GM13976 (cell line): ENCODE measurements at regions not wholly inside any gene's neighbourhood (a gene's known extent, or its start where the extent isn't known, plus 50 kb on each side); places are given as distances from the start of the nearest gene placed in this dataset.

Source experiments
- DNase-seq: peaks from one replicate; pipeline ENCODE4 v3.0.0; 2012; ENCODE audit warnings: low spot score
- in situ Hi-C: fragments of 300-500 bp; cut with MboI; formaldehyde crosslinking; loops from one replicate; pipeline ENCODE4 v1.12.0; 2022; ENCODE audit warnings: low sequenced_read_pairs, mixed read lengths, inconsistent platforms; ENCODE audit not compliant: unreplicated experiment
- TF ChIP-seq, protein P1 (sequence below): IDR thresholded peaks from 2 replicates; pipeline ENCODE4 v1.5.1; 2012; ENCODE audit warnings: borderline replicate concordance, mild to moderate bottlenecking; ENCODE audit not compliant: insufficient read depth; ENCODE audit errors: extremely low read depth, missing control alignments, control extremely low read depth

DNA sequence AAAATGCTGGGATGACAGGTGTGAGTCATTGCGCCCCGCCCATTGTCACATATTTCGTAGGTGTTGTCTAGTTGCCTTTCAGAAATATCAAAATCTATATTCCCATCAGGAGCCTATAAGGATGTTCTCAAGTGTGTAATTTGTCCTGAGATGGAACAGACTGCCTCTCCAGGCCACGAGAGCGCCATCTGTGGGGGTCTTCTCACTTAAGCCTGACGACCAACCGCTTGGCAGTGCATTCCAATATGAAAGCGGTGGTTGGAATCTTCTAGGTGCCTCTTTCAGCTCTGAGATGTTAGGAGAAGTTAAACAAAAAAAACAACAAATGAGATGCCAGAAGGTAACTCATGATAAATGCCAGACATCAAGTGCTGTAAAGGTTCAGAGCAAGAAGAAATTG, 488.5 kb downstream of the QKI start:
- TF ChIP-seq, protein P1, sequence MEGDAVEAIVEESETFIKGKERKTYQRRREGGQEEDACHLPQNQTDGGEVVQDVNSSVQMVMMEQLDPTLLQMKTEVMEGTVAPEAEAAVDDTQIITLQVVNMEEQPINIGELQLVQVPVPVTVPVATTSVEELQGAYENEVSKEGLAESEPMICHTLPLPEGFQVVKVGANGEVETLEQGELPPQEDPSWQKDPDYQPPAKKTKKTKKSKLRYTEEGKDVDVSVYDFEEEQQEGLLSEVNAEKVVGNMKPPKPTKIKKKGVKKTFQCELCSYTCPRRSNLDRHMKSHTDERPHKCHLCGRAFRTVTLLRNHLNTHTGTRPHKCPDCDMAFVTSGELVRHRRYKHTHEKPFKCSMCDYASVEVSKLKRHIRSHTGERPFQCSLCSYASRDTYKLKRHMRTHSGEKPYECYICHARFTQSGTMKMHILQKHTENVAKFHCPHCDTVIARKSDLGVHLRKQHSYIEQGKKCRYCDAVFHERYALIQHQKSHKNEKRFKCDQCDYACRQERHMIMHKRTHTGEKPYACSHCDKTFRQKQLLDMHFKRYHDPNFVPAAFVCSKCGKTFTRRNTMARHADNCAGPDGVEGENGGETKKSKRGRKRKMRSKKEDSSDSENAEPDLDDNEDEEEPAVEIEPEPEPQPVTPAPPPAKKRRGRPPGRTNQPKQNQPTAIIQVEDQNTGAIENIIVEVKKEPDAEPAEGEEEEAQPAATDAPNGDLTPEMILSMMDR: no peak
- DNase-seq: no peak

DNA sequence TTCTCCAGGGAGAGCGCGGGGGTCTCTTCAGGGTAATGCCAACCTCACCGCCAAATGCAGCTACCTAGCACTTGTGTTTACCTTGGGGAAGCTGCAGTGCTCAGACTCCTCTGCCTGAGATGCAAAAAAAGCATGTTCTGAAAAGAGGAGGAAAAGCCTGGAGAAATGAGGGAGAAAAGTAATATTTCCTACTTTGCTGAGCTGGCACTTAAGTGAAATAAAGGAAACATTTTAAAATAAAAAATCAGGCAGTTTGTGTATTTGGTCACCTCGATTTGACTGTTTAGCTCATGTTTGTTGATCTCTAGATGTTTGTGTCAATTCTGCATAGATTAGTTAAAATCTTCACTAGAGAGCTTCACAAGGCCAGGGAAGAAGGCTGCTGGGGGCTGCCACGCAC, 487.2 kb downstream of the QKI start:
- DNase-seq: no peak
- in situ Hi-C loops: no loop called here
- TF ChIP-seq, protein P1: no peak

More for the DNA sequence above, 488.5 kb downstream of the QKI start:
- in situ Hi-C loops: no loop called here

GRCh38 chr6:163900570-163900969, 486.1 kb downstream of the QKI start:
- TF ChIP-seq, protein P1: no peak
- no peak for DNase-seq
- in situ Hi-C loops: no loop called here

DNA sequence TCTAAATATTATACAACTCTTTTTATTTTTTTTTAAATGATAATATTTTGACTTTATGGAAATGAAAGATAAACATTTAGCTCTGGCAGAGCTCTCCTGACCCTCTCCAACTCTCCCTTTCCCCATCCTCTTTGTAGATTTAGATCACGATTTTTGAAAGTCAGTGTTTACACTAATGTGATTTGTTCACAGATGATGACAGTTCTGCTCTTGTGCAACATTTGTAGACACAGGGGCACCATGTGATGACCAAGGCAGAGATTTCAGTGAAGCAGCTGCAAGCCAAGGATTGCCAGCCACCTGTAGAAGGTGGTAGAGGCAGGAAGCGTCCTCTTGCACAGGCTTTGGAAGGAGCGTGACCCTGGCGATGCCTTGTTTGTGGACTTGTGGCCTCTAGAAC, 483.2 kb downstream of the QKI start:
- in situ Hi-C loops: no loop called here
- no peak for DNase-seq
- TF ChIP-seq, protein P1: no peak

- in situ Hi-C loops: no loop called here
- TF ChIP-seq, protein P1: no peak
- no peak for DNase-seq
Measured at GRCh38 chr6:163897030-163897429, 482.5 kb downstream of the QKI start.

DNA sequence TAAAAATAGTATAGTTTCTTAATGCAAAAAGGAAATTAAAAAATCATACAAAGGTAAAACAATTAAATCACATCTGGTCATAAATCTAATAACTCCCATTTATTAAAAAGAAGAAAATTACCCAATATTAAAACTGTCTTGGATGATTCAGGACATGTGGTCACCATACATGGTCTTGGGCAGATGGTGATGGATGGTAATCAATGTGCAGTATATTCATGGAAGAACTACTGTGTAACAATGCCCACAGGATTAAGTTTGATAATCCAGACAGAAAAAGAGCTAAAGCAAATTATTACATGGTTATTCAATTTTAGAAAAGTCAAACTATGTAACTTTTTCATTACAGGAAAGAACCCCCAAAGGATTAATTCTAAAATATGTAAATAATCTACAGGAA, 480.6 kb downstream of the QKI start:
- TF ChIP-seq, protein P1: no peak
- no peak for DNase-seq
- in situ Hi-C loops: no loop called here
